Embryonic facial prominence (tissue), 1 donor: ENCODE measurements at regions not wholly inside any gene's neighbourhood (a gene's known extent, or its start where the extent isn't known, plus 50 kb on each side); places are given as distances from the start of the nearest gene placed in this dataset.
"Not testable (repeated sequence)": the region's sequence is repeated elsewhere in the genome, so short reads cannot be mapped to it uniquely, and the experiment has no call there.

Experiments
- DNase-seq: peaks from one replicate; pipeline ENCODE4 v3.0.0-alpha.2; 2016; ENCODE audit errors: extremely low spot score

- DNase-seq, result no peak
Observed at GRCh38 chr7:110264288-110264687, 826.6 kb upstream of the LRRN3 start.

- no peak for DNase-seq
Observed at GRCh38 chr7:110281362-110281761, 809.6 kb upstream of the LRRN3 start.

GRCh38 chr7:110283056-110283455 is 807.9 kb upstream of the LRRN3 start:
- DNase-seq, result no peak

GRCh38 chr7:110291430-110291829 is 799.5 kb upstream of the LRRN3 start:
- DNase-seq, result no peak

GRCh38 chr7:110296321-110296720 is 794.6 kb upstream of the LRRN3 start:
- DNase-seq, result no peak

GRCh38 chr7:110307776-110308175 is 783.2 kb upstream of the LRRN3 start:
- no peak for DNase-seq

GRCh38 chr7:110308791-110309190 is 782.1 kb upstream of the LRRN3 start:
- DNase-seq, result no peak

GRCh38 chr7:110309941-110310340 is 781.0 kb upstream of the LRRN3 start:
- no peak for DNase-seq

GRCh38 chr7:110311556-110311955 is 779.4 kb upstream of the LRRN3 start:
- no peak for DNase-seq

- DNase-seq, result no peak
Observed at GRCh38 chr7:110317541-110318265, 773.2 kb upstream of the LRRN3 start.

- not testable (repeated sequence) for DNase-seq
Observed at GRCh38 chr7:110320285-110320684, 770.6 kb upstream of the LRRN3 start.

GRCh38 chr7:110322796-110323195 is 768.1 kb upstream of the LRRN3 start:
- DNase-seq, result no peak

GRCh38 chr7:110326966-110327365 is 764.0 kb upstream of the LRRN3 start:
- DNase-seq, result no peak

- no peak for DNase-seq
Observed at GRCh38 chr7:110336423-110336822, 754.5 kb upstream of the LRRN3 start.

- DNase-seq, result no peak
Observed at GRCh38 chr7:110337646-110338045, 753.3 kb upstream of the LRRN3 start.

- DNase-seq, result no peak
Observed at GRCh38 chr7:110347081-110347480, 743.8 kb upstream of the LRRN3 start.

- DNase-seq, result no peak
Observed at GRCh38 chr7:110356438-110356837, 734.5 kb upstream of the LRRN3 start.

GRCh38 chr7:110358028-110358427 is 732.9 kb upstream of the LRRN3 start:
- no peak for DNase-seq

- no peak for DNase-seq
Observed at GRCh38 chr7:110371709-110372108, 719.2 kb upstream of the LRRN3 start.

- no peak for DNase-seq
Observed at GRCh38 chr7:110372685-110373084, 718.2 kb upstream of the LRRN3 start.

- DNase-seq, result no peak
Observed at GRCh38 chr7:110373416-110373815, 717.5 kb upstream of the LRRN3 start.

- DNase-seq, result no peak
Observed at GRCh38 chr7:110373859-110374258, 717.1 kb upstream of the LRRN3 start.

- DNase-seq, result no peak
Observed at GRCh38 chr7:110375068-110375467, 715.9 kb upstream of the LRRN3 start.

GRCh38 chr7:110382736-110383135 is 708.2 kb upstream of the LRRN3 start:
- no peak for DNase-seq
